K562 (cell line): ENCODE measurements at regions not wholly inside any gene's neighbourhood (a gene's known extent, or its start where the extent isn't known, plus 50 kb on each side); places are given as distances from the start of the nearest gene placed in this dataset.

Experiments used
- ATAC-seq: fragments of 200-7000 bp; cut with Tn5 transposase; 3 replicates; pipeline ENCODE4 v1.9.1; 2020; ENCODE audit warnings: moderate library complexity
- BruUV-seq: library from RNA; stranded (reverse); fragments of 400-500 nt; replicated peaks from 2 replicates; lab custom pipeline; 2021; lab: Mats Ljungman, UMichigan
- CTCF ChIA-PET: fragments of 300-600 bp; formaldehyde crosslinking; extraction: SDS; loops from one replicate; lab custom pipeline; 2021; ENCODE audit warnings: low intra/inter-chr PET ratio; lab: Yijun Ruan, JAX
- POLR2A ChIA-PET: fragments of 300-600, 350-650 bp; sonication (Branson Sonifier 250); formaldehyde crosslinking; extraction: SDS; loops from one replicate; lab custom pipeline; 2021; ENCODE audit warnings: antibody characterized with exemption, inconsistent platforms; lab: Yijun Ruan, JAX
- DNase-seq, 4 experiments: peaks; one replicate each; pipeline versions ENCODE4 v3.0.0 to v3.0.0-alpha.2; 2011 to 2018; ENCODE audit warnings: low spot score in 3 of 4, mixed read lengths in 3 of 4; ENCODE audit errors: extremely low read depth in 1 of 4
- FAIRE-seq: peaks from 2 replicates; lab custom pipeline; 2011; peaks lifted over from hg19 to GRCh38; lab: Jason Lieb, UNC
- H2AFZ ChIP-seq: 2 replicates; pipeline ENCODE4 v1.6.0; 2011; ENCODE audit warnings: low read depth, low read length, control low read depth, inconsistent platforms
- H3K27ac ChIP-seq: fragments of 200-600 bp; 3 replicates; pipeline ENCODE4 v1.8.0; 2011; ENCODE audit warnings: low read depth, mild to moderate bottlenecking, control low read depth, inconsistent platforms, low read length, moderate library complexity, mixed read lengths; ENCODE audit errors: extremely low read depth
- H3K27me3 ChIP-seq, 2 experiments: fragments of 300-600 bp in 1 of 2; 2 replicates in 1 of 2; 3 replicates in 1 of 2; pipeline versions ENCODE4 v1.6.0 to v1.8.0; 2011; ENCODE audit warnings: inconsistent platforms in 2 of 2, low read length in 2 of 2, mild to moderate bottlenecking in 1 of 2, mixed read lengths in 1 of 2, moderate library complexity in 1 of 2; ENCODE audit not compliant: control insufficient read depth in 2 of 2, insufficient read depth in 2 of 2
- H3K36me3 ChIP-seq: fragments of 300-600 bp; 3 replicates; pipeline ENCODE4 v1.8.0; 2011; ENCODE audit warnings: mild to moderate bottlenecking, low read length, inconsistent platforms; ENCODE audit not compliant: control insufficient read depth, insufficient read depth
- H3K4me1 ChIP-seq, 2 experiments: fragments of 200-600 bp in 1 of 2; replicated peaks in 1 of 2; 2 replicates in 1 of 2; 3 replicates in 1 of 2; pipeline versions ENCODE4 v1.5.1 to v1.8.0; 2011; ENCODE audit warnings: inconsistent platforms in 2 of 2, low read length in 2 of 2, mild to moderate bottlenecking in 1 of 2, mixed read lengths in 1 of 2, moderate library complexity in 1 of 2; ENCODE audit not compliant: control insufficient read depth in 2 of 2, insufficient read depth in 2 of 2
- H3K4me2 ChIP-seq: 2 replicates; pipeline ENCODE4 v1.6.1; 2011; ENCODE audit warnings: low read length, control low read depth, inconsistent platforms, mixed read lengths; ENCODE audit not compliant: insufficient read depth
- H3K4me3 ChIP-seq: fragments of 200-600 bp; sonication (generic), shearing (Covaris generic); 2 replicates; pipeline ENCODE4 v1.5.1; 2016; ENCODE audit warnings: control low read depth, inconsistent platforms
- H3K79me2 ChIP-seq: fragments of 200-600 bp; 3 replicates; pipeline ENCODE4 v1.8.0; 2011; ENCODE audit warnings: low read length, inconsistent platforms; ENCODE audit not compliant: control insufficient read depth, insufficient read depth
- H3K9ac ChIP-seq, 2 experiments: 2 replicates each; pipeline versions ENCODE4 v1.6.0 to v1.6.1; 2011; ENCODE audit warnings: low read depth in 2 of 2, low read length in 2 of 2, control low read depth in 1 of 2, inconsistent platforms in 1 of 2, mild to moderate bottlenecking in 1 of 2, mixed read lengths in 1 of 2; ENCODE audit not compliant: insufficient read depth in 1 of 2
- H3K9me1 ChIP-seq: one replicate; pipeline ENCODE4 v1.6.0; 2011; ENCODE audit warnings: inconsistent platforms, mild to moderate bottlenecking, low read length, moderate library complexity; ENCODE audit not compliant: control insufficient read depth, insufficient read depth
- H3K9me3 ChIP-seq: replicated peaks from 2 replicates; pipeline ENCODE4 v1.5.1; 2011; ENCODE audit warnings: low read depth, low read length, inconsistent platforms; ENCODE audit not compliant: control insufficient read depth, insufficient read depth
- H4K20me1 ChIP-seq: replicated peaks from 2 replicates; pipeline ENCODE4 v1.6.1; 2011; ENCODE audit warnings: low read length, inconsistent platforms, mixed read lengths; ENCODE audit not compliant: control insufficient read depth, insufficient read depth
- BCOR ChIP-seq: fragments of 450-650 bp; IDR thresholded peaks from 2 replicates; pipeline ENCODE4 v1.6.1; 2016
- CGGBP1 ChIP-seq: fragments of 250-450 bp; sonication (Bioruptor Pico); IDR thresholded peaks from 2 replicates; pipeline ENCODE4 v1.9.0; 2021; ENCODE audit warnings: mild to moderate bottlenecking
- EP400 ChIP-seq: fragments of 450-650 bp; IDR thresholded peaks from 2 replicates; pipeline ENCODE4 v1.6.1; 2017; ENCODE audit warnings: antibody characterized with exemption, mild to moderate bottlenecking, moderate library complexity
- HDAC6 ChIP-seq: IDR thresholded peaks from 2 replicates; pipeline ENCODE4 v1.6.1; 2012; ENCODE audit warnings: low read depth, mild to moderate bottlenecking, control low read depth, inconsistent platforms, low read length, moderate library complexity
- POLR3A ChIP-seq: IDR thresholded peaks from 2 replicates; pipeline ENCODE4 v1.6.1; 2011; ENCODE audit warnings: borderline replicate concordance, mild to moderate bottlenecking, moderate library complexity; ENCODE audit not compliant: insufficient read length, insufficient read depth; ENCODE audit errors: extremely low read depth
- RBM34 ChIP-seq: fragments of 200-400 bp; formaldehyde crosslinking; IDR thresholded peaks from 2 replicates; pipeline ENCODE4 v1.6.1; 2018; ENCODE audit warnings: low read length, borderline replicate concordance; ENCODE audit not compliant: insufficient read depth
- THRA ChIP-seq: fragments of 450-650 bp; IDR thresholded peaks from 2 replicates; pipeline ENCODE4 v1.6.1; 2017; ENCODE audit warnings: mild to moderate bottlenecking, moderate library complexity
- ZBTB1 ChIP-seq: sonication (generic); formaldehyde crosslinking; IDR thresholded peaks from 2 replicates; pipeline ENCODE4 v1.8.1; 2023; ENCODE audit warnings: missing genetic modification reagents, low read depth, mild to moderate bottlenecking, borderline replicate concordance
- ZC3H4 ChIP-seq: sonication (generic); formaldehyde crosslinking; IDR thresholded peaks from 2 replicates; pipeline ENCODE4 v1.9.0; 2021; ENCODE audit warnings: missing genetic modification reagents, borderline replicate concordance
- WGBS: fragments of 100-300 bp; shearing (Covaris generic); methylation state at CpG from one replicate; pipeline ENCODE4 v1.1.6; 2016; ENCODE audit warnings: low coverage, mixed read lengths; ENCODE audit not compliant: insufficient coverage; ENCODE audit errors: missing lambda C conversion rate; 5-methylcytosine and 5-hydroxymethylcytosine counted together
- in situ Hi-C: fragments of 300-500 bp; cut with MboI; formaldehyde crosslinking; loops from 4 replicates; pipeline ENCODE4 v1.15.0; 2018; ENCODE audit warnings: inconsistent platforms, mixed read lengths
- intact Hi-C: fragments of 100-400 bp; cut with micrococcal nuclease; formaldehyde crosslinking; loops from 2 replicates; pipeline ENCODE4 v1.14.2; 2022

GRCh38 chr3:177833332-177833731 is 636.0 kb upstream of the TBL1XR1 start:
- no peaks in the 10 kb centered on the region; a peak in 3 of 5 replicates for H3K4me1 ChIP-seq
- DNase-seq, result no peak
- no peak overlapping the region for H2AFZ ChIP-seq
- FAIRE-seq, result no peak
- in situ Hi-C loops (no loop called here), intact Hi-C loops (no loop called here)
- ChIA-PET POLR2A (no interaction called here), CTCF (no interaction called here)
- no TSS peak for BruUV-seq
- no peak overlapping the region for H3K4me2 ChIP-seq
- H3K9ac ChIP-seq, result no peak overlapping the region
- ATAC-seq, result no peak
- no peaks in the 10 kb centered on the region; a peak in 1 of 5 replicates for H3K27me3 ChIP-seq
- 4% methylated on average over 2 of the region's 2 CpGs for WGBS
- no peaks in the 10 kb centered on the region for H4K20me1 ChIP-seq
- H3K4me3 ChIP-seq, result no peak overlapping the region
- no peak overlapping the region for H3K27ac ChIP-seq
- H3K9me3 ChIP-seq, result no peaks in the 10 kb centered on the region
- H3K79me2 ChIP-seq, result no peaks in the 10 kb centered on the region
- H3K36me3 ChIP-seq, result no peaks in the 10 kb centered on the region
- H3K9me1 ChIP-seq, result no peaks in the 10 kb centered on the region
- TF ChIP-seq ZBTB1 (CRISPR knock-in tag) (no peak), BCOR (no peak), ZC3H4 (CRISPR knock-in tag) (no peak), POLR3A (no peak), THRA (no peak), CGGBP1 (no peak), EP400 (no peak), HDAC6 (no peak), RBM34 (no peak)
